K562 (cell line): ENCODE measurements at regions not wholly inside any gene's neighbourhood (a gene's known extent, or its start where the extent isn't known, plus 50 kb on each side); places are given as distances from the start of the nearest gene placed in this dataset.

Source experiments
- ATAC-seq: fragments of 200-7000 bp; cut with Tn5 transposase; 3 replicates; pipeline ENCODE4 v1.9.1; 2020; ENCODE audit warnings: moderate library complexity
- BruUV-seq: library from RNA; stranded (reverse); fragments of 400-500 nt; replicated peaks from 2 replicates; lab custom pipeline; 2021; lab: Mats Ljungman, UMichigan
- CTCF ChIA-PET: fragments of 300-600 bp; formaldehyde crosslinking; extraction: SDS; loops from one replicate; lab custom pipeline; 2021; ENCODE audit warnings: low intra/inter-chr PET ratio; lab: Yijun Ruan, JAX
- POLR2A ChIA-PET: fragments of 300-600, 350-650 bp; sonication (Branson Sonifier 250); formaldehyde crosslinking; extraction: SDS; loops from one replicate; lab custom pipeline; 2021; ENCODE audit warnings: antibody characterized with exemption, inconsistent platforms; lab: Yijun Ruan, JAX
- DNase-seq, 4 experiments: peaks; one replicate each; pipeline versions ENCODE4 v3.0.0 to v3.0.0-alpha.2; 2011 to 2018; ENCODE audit warnings: low spot score in 3 of 4, mixed read lengths in 3 of 4; ENCODE audit errors: extremely low read depth in 1 of 4
- FAIRE-seq: peaks from 2 replicates; lab custom pipeline; 2011; peaks lifted over from hg19 to GRCh38; lab: Jason Lieb, UNC
- H2AFZ ChIP-seq: 2 replicates; pipeline ENCODE4 v1.6.0; 2011; ENCODE audit warnings: low read depth, low read length, control low read depth, inconsistent platforms
- H3K27ac ChIP-seq: fragments of 200-600 bp; 3 replicates; pipeline ENCODE4 v1.8.0; 2011; ENCODE audit warnings: low read depth, mild to moderate bottlenecking, control low read depth, inconsistent platforms, low read length, moderate library complexity, mixed read lengths; ENCODE audit errors: extremely low read depth
- H3K27me3 ChIP-seq, 2 experiments: fragments of 300-600 bp in 1 of 2; 2 replicates in 1 of 2; 3 replicates in 1 of 2; pipeline versions ENCODE4 v1.6.0 to v1.8.0; 2011; ENCODE audit warnings: inconsistent platforms in 2 of 2, low read length in 2 of 2, mild to moderate bottlenecking in 1 of 2, mixed read lengths in 1 of 2, moderate library complexity in 1 of 2; ENCODE audit not compliant: control insufficient read depth in 2 of 2, insufficient read depth in 2 of 2
- H3K36me3 ChIP-seq: fragments of 300-600 bp; 3 replicates; pipeline ENCODE4 v1.8.0; 2011; ENCODE audit warnings: mild to moderate bottlenecking, low read length, inconsistent platforms; ENCODE audit not compliant: control insufficient read depth, insufficient read depth
- H3K4me1 ChIP-seq, 2 experiments: fragments of 200-600 bp in 1 of 2; replicated peaks in 1 of 2; 2 replicates in 1 of 2; 3 replicates in 1 of 2; pipeline versions ENCODE4 v1.5.1 to v1.8.0; 2011; ENCODE audit warnings: inconsistent platforms in 2 of 2, low read length in 2 of 2, mild to moderate bottlenecking in 1 of 2, mixed read lengths in 1 of 2, moderate library complexity in 1 of 2; ENCODE audit not compliant: control insufficient read depth in 2 of 2, insufficient read depth in 2 of 2
- H3K4me2 ChIP-seq: 2 replicates; pipeline ENCODE4 v1.6.1; 2011; ENCODE audit warnings: low read length, control low read depth, inconsistent platforms, mixed read lengths; ENCODE audit not compliant: insufficient read depth
- H3K4me3 ChIP-seq: fragments of 200-600 bp; sonication (generic), shearing (Covaris generic); 2 replicates; pipeline ENCODE4 v1.5.1; 2016; ENCODE audit warnings: control low read depth, inconsistent platforms
- H3K79me2 ChIP-seq: fragments of 200-600 bp; 3 replicates; pipeline ENCODE4 v1.8.0; 2011; ENCODE audit warnings: low read length, inconsistent platforms; ENCODE audit not compliant: control insufficient read depth, insufficient read depth
- H3K9ac ChIP-seq, 2 experiments: 2 replicates each; pipeline versions ENCODE4 v1.6.0 to v1.6.1; 2011; ENCODE audit warnings: low read depth in 2 of 2, low read length in 2 of 2, control low read depth in 1 of 2, inconsistent platforms in 1 of 2, mild to moderate bottlenecking in 1 of 2, mixed read lengths in 1 of 2; ENCODE audit not compliant: insufficient read depth in 1 of 2
- H3K9me1 ChIP-seq: one replicate; pipeline ENCODE4 v1.6.0; 2011; ENCODE audit warnings: inconsistent platforms, mild to moderate bottlenecking, low read length, moderate library complexity; ENCODE audit not compliant: control insufficient read depth, insufficient read depth
- H3K9me3 ChIP-seq: replicated peaks from 2 replicates; pipeline ENCODE4 v1.5.1; 2011; ENCODE audit warnings: low read depth, low read length, inconsistent platforms; ENCODE audit not compliant: control insufficient read depth, insufficient read depth
- H4K20me1 ChIP-seq: replicated peaks from 2 replicates; pipeline ENCODE4 v1.6.1; 2011; ENCODE audit warnings: low read length, inconsistent platforms, mixed read lengths; ENCODE audit not compliant: control insufficient read depth, insufficient read depth
- ARNT ChIP-seq, 2 experiments: fragments of 450-650 bp; IDR thresholded peaks; 2 replicates each; pipeline ENCODE4 v1.6.1; 2016; ENCODE audit warnings: mild to moderate bottlenecking in 1 of 2
- CCAR2 ChIP-seq: fragments of 200-400 bp; formaldehyde crosslinking; IDR thresholded peaks from 2 replicates; pipeline ENCODE4 v1.6.1; 2017; ENCODE audit warnings: mild to moderate bottlenecking, low read depth, low read length
- ERF ChIP-seq: fragments of 450-650 bp; formaldehyde crosslinking; IDR thresholded peaks from 2 replicates; pipeline ENCODE4 v1.4.0; 2020; ENCODE audit warnings: mild to moderate bottlenecking, mixed read lengths
- HLTF ChIP-seq: fragments of 450-650 bp; IDR thresholded peaks from 2 replicates; pipeline ENCODE4 v1.6.1; 2016
- NFE2 ChIP-seq: IDR thresholded peaks from 2 replicates; pipeline ENCODE4 v1.6.1; 2014; ENCODE audit warnings: antibody characterized with exemption, low read depth
- PYGO2 ChIP-seq: fragments of 450-650 bp; IDR thresholded peaks from 2 replicates; pipeline ENCODE4 v1.6.1; 2016; ENCODE audit warnings: mild to moderate bottlenecking, missing genetic modification characterization, moderate library complexity, missing compliant biosample characterization
- SNRNP70 ChIP-seq: fragments of 200-400 bp; formaldehyde crosslinking; optimal IDR thresholded peaks from 2 replicates; pipeline ENCODE3; 2017; ENCODE audit warnings: low read depth, low read length
- ZNF696 ChIP-seq: fragments of 250-450 bp; sonication (Bioruptor Pico); conservative IDR thresholded peaks from 2 replicates; pipeline ENCODE4 v1.4.0; 2020; ENCODE audit warnings: mild to moderate bottlenecking, moderate library complexity
- WGBS: fragments of 100-300 bp; shearing (Covaris generic); methylation state at CpG from one replicate; pipeline ENCODE4 v1.1.6; 2016; ENCODE audit warnings: low coverage, mixed read lengths; ENCODE audit not compliant: insufficient coverage; ENCODE audit errors: missing lambda C conversion rate; 5-methylcytosine and 5-hydroxymethylcytosine counted together
- in situ Hi-C: fragments of 300-500 bp; cut with MboI; formaldehyde crosslinking; loops from 4 replicates; pipeline ENCODE4 v1.15.0; 2018; ENCODE audit warnings: inconsistent platforms, mixed read lengths
- intact Hi-C: fragments of 100-400 bp; cut with micrococcal nuclease; formaldehyde crosslinking; loops from 2 replicates; pipeline ENCODE4 v1.14.2; 2022

- Histone ChIP-seq H4K20me1 (no peaks in the 10 kb centered on the region), H3K27ac (no peak overlapping the region), H3K9ac (no peak overlapping the region), H3K9me1 (no peaks in the 10 kb centered on the region), H3K4me1 (no peaks in the 10 kb centered on the region), H3K9me3 (no peaks in the 10 kb centered on the region), H3K36me3 (no peaks in the 10 kb centered on the region), H2AFZ (no peak overlapping the region), H3K79me2 (no peaks in the 10 kb centered on the region), H3K27me3 (no peaks in the 10 kb centered on the region), H3K4me2 (no peak overlapping the region), H3K4me3 (no peak overlapping the region)
- in situ Hi-C loops, result no loop called here
- no TSS peak for BruUV-seq
- FAIRE-seq (no peak), ATAC-seq (no peak), DNase-seq (no peak)
- intact Hi-C loops, result no loop called here
- TF ChIP-seq NFE2 (no peak), ARNT (IDR thresholded peaks at IDR 0.05) (no peak), CCAR2 (no peak), PYGO2 (tag) (no peak)
- WGBS, result 0% methylated on average over 5 of the region's 5 CpGs
- ChIA-PET CTCF (no interaction called here), POLR2A (no interaction called here)
Measured at GRCh38 chr14:98494582-98494981, 777.4 kb downstream of the BCL11B start.

DNA sequence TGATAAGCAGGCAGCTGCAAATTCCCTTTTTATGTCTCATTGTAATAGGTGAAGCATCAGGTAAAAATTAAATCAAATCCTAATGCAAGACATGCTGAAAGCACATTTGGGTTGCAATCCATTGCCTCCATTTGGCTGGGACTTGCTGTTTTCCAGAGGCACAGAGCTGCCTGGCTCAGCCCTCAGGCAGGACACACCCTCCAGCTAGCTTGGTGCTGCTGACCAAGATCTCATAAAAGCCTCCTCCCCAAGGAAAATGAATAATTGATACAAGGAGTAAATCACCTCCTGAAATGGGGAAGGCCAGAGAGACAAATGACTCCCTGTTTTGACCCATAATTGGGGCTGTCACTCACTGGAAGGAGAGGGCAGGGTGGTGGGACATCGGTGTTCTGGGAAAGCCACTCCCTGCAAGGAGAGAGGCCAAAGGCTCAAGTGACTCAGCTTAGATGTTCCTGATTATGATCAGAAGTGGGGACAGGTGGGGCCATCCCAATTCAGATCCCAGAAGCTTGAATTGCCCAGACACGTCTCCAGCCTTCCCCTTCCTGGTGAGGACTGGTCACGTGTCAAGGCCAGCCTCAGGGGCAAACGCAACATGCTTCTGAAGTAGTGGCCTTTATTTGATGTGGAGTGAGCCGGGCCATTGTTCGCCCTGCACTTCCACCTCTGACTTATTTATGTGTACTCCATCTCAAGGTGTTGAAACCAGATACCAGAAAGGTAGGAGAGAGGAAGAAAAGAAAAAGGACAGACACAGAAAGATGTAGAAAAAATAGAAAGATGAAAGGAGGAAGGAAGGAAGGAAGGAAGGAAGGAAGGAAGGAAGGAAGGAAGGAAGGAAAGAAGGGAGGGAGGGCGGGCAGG lies 773.7 kb downstream of the BCL11B start:
- Histone ChIP-seq H3K79me2 (no peaks in the 10 kb centered on the region), H3K27me3 (no peaks in the 10 kb centered on the region), H3K4me1 (no peaks in the 10 kb centered on the region), H3K9me3 (no peaks in the 10 kb centered on the region), H2AFZ (no peak overlapping the region), H3K9ac (no peak overlapping the region), H4K20me1 (no peaks in the 10 kb centered on the region), H3K36me3 (no peaks in the 10 kb centered on the region), H3K4me2 (no peak overlapping the region), H3K27ac (no peak overlapping the region), H3K4me3 (no peak overlapping the region), H3K9me1 (no peaks in the 10 kb centered on the region)
- 0% methylated on average over 5 of the region's 7 CpGs for WGBS
- POLR2A ChIA-PET, result no interaction called here
- ATAC-seq (no peak), DNase-seq (no peak), FAIRE-seq (no peak)
- CTCF ChIA-PET, result no interaction called here
- BruUV-seq, result no TSS peak
- in situ Hi-C loops, result no loop called here
- intact Hi-C loops, result no loop called here
- TF ChIP-seq ZNF696 (no peak), SNRNP70 (no peak), ERF (CRISPR knock-in tag) (no peak), HLTF (no peak)
